Loucy (cell line): ENCODE measurements at regions not wholly inside any gene's neighbourhood (a gene's known extent, or its start where the extent isn't known, plus 50 kb on each side); places are given as distances from the start of the nearest gene placed in this dataset.

Experiments used
- H2AFZ ChIP-seq: fragments of 200-600 bp; sonication (generic); 2 replicates; pipeline ENCODE4 v1.6.0; 2016; ENCODE audit warnings: antibody characterized with exemption, mild to moderate bottlenecking, low read length, moderate library complexity
- H3F3A ChIP-seq: fragments of 200-600 bp; 2 replicates; pipeline ENCODE4 v1.6.0; 2016; ENCODE audit warnings: antibody characterized with exemption, low read depth, mild to moderate bottlenecking
- H3K27me3 ChIP-seq: fragments of 200-600 bp; sonication (generic); 2 replicates; pipeline ENCODE4 v1.6.1; 2014; ENCODE audit warnings: low read length, mild to moderate bottlenecking; ENCODE audit not compliant: insufficient read depth, poor library complexity, severe bottlenecking
- H3K36me3 ChIP-seq: fragments of 200-600 bp; sonication (generic); 2 replicates; pipeline ENCODE4 v1.6.1; 2016; ENCODE audit warnings: low read length; ENCODE audit not compliant: insufficient read depth
- H3K4me1 ChIP-seq: fragments of 200-600 bp; sonication (generic); 2 replicates; pipeline ENCODE4 v1.5.1; 2014; ENCODE audit warnings: low read length, mild to moderate bottlenecking; ENCODE audit not compliant: insufficient read depth, poor library complexity, severe bottlenecking
- H3K4me2 ChIP-seq: fragments of 200-600 bp; sonication (generic); 2 replicates; pipeline ENCODE4 v1.6.0; 2014; ENCODE audit warnings: antibody characterized with exemption, low read length, low read depth, mild to moderate bottlenecking; ENCODE audit not compliant: poor library complexity, severe bottlenecking
- H3K4me3 ChIP-seq: fragments of 200-600 bp; sonication (generic); 2 replicates; pipeline ENCODE4 v1.5.1; 2014; ENCODE audit warnings: low read length, mild to moderate bottlenecking, mixed read lengths; ENCODE audit not compliant: poor library complexity, severe bottlenecking
- H3K79me2 ChIP-seq: fragments of 200-600 bp; sonication (generic); 2 replicates; pipeline ENCODE4 v1.6.1; 2014; ENCODE audit warnings: low read length; ENCODE audit not compliant: insufficient read depth
- H3K9ac ChIP-seq: fragments of 200-600 bp; sonication (generic); 2 replicates; pipeline ENCODE4 v1.6.0; 2014; ENCODE audit warnings: mild to moderate bottlenecking, low read depth, low read length, moderate library complexity; ENCODE audit not compliant: poor library complexity, severe bottlenecking
- H3K9me2 ChIP-seq: fragments of 200-600 bp; sonication (generic); replicated peaks from 2 replicates; pipeline ENCODE4 v1.6.1; 2016; ENCODE audit warnings: low read depth, low read length, mixed read lengths
- H3K9me3 ChIP-seq: fragments of 200-600 bp; sonication (generic); 2 replicates; pipeline ENCODE4 v1.6.1; 2014; ENCODE audit warnings: mild to moderate bottlenecking, antibody characterized with exemption, low read length, low read depth; ENCODE audit not compliant: insufficient read depth
- H4K20me1 ChIP-seq: fragments of 200-600 bp; sonication (generic); 2 replicates; pipeline ENCODE4 v1.6.0; 2014; ENCODE audit warnings: antibody characterized with exemption, low read length, mild to moderate bottlenecking; ENCODE audit not compliant: insufficient read depth, poor library complexity, severe bottlenecking
- EZH2phosphoT487 ChIP-seq: fragments of 200-600 bp; IDR thresholded peaks from 2 replicates; pipeline ENCODE4 v1.6.1; 2018; ENCODE audit warnings: antibody characterized with exemption, mild to moderate bottlenecking, moderate library complexity, borderline replicate concordance
- TF ChIP-seq, protein P1 (sequence below): fragments of 200-600 bp; sonication (generic); conservative IDR thresholded peaks from 2 replicates; pipeline ENCODE4 v1.5.1; 2014; ENCODE audit warnings: mild to moderate bottlenecking, antibody characterized with exemption, low read length

- Histone ChIP-seq H3K9me3 (no peaks in the 10 kb centered on the region), H4K20me1 (no peaks in the 10 kb centered on the region), H3K36me3 (no peaks in the 10 kb centered on the region), H3K9me2 (no peaks in the 10 kb centered on the region), H3K9ac (no peak overlapping the region), H3K27me3 (no peaks in the 10 kb centered on the region), H3K4me1 (peaks cover 20% of the 10 kb centered on the region), H2AFZ (no peak overlapping the region), H3K79me2 (no peaks in the 10 kb centered on the region), H3K4me3 (no peak overlapping the region), H3K4me2 (peak overlapping the region; percentile 31), H3F3A (no peaks in the 10 kb centered on the region; the same call in 1 of the 2 replicates)
- TF ChIP-seq EZH2phosphoT487: no peak
- TF ChIP-seq, protein P1, sequence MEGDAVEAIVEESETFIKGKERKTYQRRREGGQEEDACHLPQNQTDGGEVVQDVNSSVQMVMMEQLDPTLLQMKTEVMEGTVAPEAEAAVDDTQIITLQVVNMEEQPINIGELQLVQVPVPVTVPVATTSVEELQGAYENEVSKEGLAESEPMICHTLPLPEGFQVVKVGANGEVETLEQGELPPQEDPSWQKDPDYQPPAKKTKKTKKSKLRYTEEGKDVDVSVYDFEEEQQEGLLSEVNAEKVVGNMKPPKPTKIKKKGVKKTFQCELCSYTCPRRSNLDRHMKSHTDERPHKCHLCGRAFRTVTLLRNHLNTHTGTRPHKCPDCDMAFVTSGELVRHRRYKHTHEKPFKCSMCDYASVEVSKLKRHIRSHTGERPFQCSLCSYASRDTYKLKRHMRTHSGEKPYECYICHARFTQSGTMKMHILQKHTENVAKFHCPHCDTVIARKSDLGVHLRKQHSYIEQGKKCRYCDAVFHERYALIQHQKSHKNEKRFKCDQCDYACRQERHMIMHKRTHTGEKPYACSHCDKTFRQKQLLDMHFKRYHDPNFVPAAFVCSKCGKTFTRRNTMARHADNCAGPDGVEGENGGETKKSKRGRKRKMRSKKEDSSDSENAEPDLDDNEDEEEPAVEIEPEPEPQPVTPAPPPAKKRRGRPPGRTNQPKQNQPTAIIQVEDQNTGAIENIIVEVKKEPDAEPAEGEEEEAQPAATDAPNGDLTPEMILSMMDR: no peak
These were observed 401.1 kb upstream of the NFIA start for GRCh38 chr1:60681095-60681860.

DNA sequence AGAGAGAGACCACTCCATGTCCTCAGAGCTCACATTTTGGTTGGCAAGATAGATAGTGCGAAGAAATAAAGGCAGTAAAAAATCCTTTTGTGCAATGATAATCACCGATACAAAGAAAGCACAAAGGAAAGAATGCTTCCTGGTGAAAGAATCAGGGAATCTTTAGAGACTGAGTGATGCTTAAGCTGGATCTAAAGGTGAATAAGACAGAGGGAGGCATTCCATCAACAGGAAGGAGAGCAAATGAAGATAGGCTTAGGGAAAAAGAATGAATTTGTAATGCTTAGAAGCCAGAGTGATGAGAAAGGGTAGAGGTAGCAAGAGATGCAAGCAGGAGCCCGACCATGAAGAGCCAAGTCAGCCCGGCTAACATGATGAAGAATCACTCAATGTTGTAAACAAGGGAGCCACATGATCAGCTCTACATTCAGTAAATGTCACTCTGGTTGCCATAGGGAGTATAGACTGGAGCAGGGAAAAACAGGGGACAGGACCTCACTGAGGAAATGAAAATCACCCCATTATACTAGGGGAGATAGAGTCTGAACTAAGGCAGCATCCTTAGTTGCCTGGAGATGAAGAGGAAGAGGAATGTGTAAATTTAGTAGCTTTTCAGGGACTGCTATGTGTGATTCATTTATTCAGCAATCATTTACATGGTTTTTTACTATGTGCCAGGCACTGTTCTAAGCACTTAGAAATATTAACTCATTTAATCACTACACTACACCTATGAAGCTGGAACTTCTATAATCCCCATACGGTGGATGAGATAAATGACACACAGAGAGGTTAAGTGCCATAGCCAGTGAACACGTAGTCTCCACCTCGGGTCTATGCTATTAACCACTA is 402.6 kb upstream of the NFIA start:
- TF ChIP-seq, protein P1: no peak
- TF ChIP-seq EZH2phosphoT487: no peak
- Histone ChIP-seq H3K9ac (no peak overlapping the region), H3K79me2 (no peaks in the 10 kb centered on the region), H3K9me2 (no peaks in the 10 kb centered on the region), H3F3A (no peaks in the 10 kb centered on the region; the same call in 1 of the 2 replicates), H3K4me2 (no peak overlapping the region), H3K9me3 (no peaks in the 10 kb centered on the region), H3K4me3 (no peak overlapping the region), H3K4me1 (peaks cover 20% of the 10 kb centered on the region), H4K20me1 (no peaks in the 10 kb centered on the region), H3K36me3 (no peaks in the 10 kb centered on the region), H3K27me3 (no peaks in the 10 kb centered on the region), H2AFZ (no peak overlapping the region)

- no peaks in the 10 kb centered on the region; the same call in 1 of the 2 replicates for H3F3A ChIP-seq
- H2AFZ ChIP-seq: no peak overlapping the region
- TF ChIP-seq, protein P1: no peak
- TF ChIP-seq EZH2phosphoT487: no peak
- H3K36me3 ChIP-seq: no peaks in the 10 kb centered on the region
- H3K9me2 ChIP-seq: no peaks in the 10 kb centered on the region
- H3K79me2 ChIP-seq: no peaks in the 10 kb centered on the region
- no peaks in the 10 kb centered on the region for H3K27me3 ChIP-seq
- H3K4me2 ChIP-seq: no peak overlapping the region
- peaks cover 20% of the 10 kb centered on the region for H3K4me1 ChIP-seq
- no peaks in the 10 kb centered on the region for H4K20me1 ChIP-seq
- H3K9me3 ChIP-seq: no peaks in the 10 kb centered on the region
- no peak overlapping the region for H3K4me3 ChIP-seq
- H3K9ac ChIP-seq: no peak overlapping the region
These were observed 403.6 kb upstream of the NFIA start for GRCh38 chr1:60678802-60679201.
